HCT116 (cell line): ENCODE measurements at regions not wholly inside any gene's neighbourhood (a gene's known extent, or its start where the extent isn't known, plus 50 kb on each side); places are given as distances from the start of the nearest gene placed in this dataset.

Experiments used
- ATAC-seq: fragments of 200-7000 bp; cut with Tn5 transposase; 2 replicates; pipeline ENCODE4 v1.9.1; 2020; ENCODE audit warnings: mild to moderate bottlenecking, moderate library complexity
- BruUV-seq: library from RNA; stranded (reverse); fragments of 400-500 nt; replicated peaks from 2 replicates; lab custom pipeline; 2021; lab: Mats Ljungman, UMichigan
- CTCF ChIA-PET: fragments of 300-600 bp; sonication (Branson Sonifier 250); formaldehyde crosslinking; loops from one replicate; lab custom pipeline; 2021; ENCODE audit warnings: antibody characterized with exemption; lab: Charles Lee
- POLR2A ChIA-PET: fragments of 300-600, 350-600 bp; sonication (Branson Sonifier 250); formaldehyde crosslinking; loops from one replicate; lab custom pipeline; 2021; ENCODE audit warnings: antibody characterized with exemption; lab: Charles Lee
- RAD21 ChIA-PET, 2 experiments: fragments of 300-600 bp; sonication (Branson Sonifier 250); formaldehyde crosslinking; loops; one replicate each; lab custom pipeline; 2023; ENCODE audit warnings: low total read pairs in 2 of 2; ENCODE audit not compliant: uncharacterized antibody in 2 of 2, unreplicated experiment in 2 of 2, low non-redundant PET in 1 of 2; lab: Charles Lee
- DNase-seq: peaks from one replicate; pipeline ENCODE4 v3.0.0-alpha.2; 2010; ENCODE audit warnings: low read depth, low spot score
- H2AFZ ChIP-seq: fragments of 200-600 bp; shearing (Covaris generic), sonication (generic); 2 replicates; pipeline ENCODE4 v1.6.1; 2017; ENCODE audit warnings: low read depth, mixed run types, mixed read lengths, antibody characterized with exemption, low read length; ENCODE audit not compliant: poor library complexity, severe bottlenecking
- H3K27ac ChIP-seq: 2 replicates; pipeline ENCODE4 v1.5.1; 2012; ENCODE audit warnings: low read depth, low read length
- H3K27me3 ChIP-seq: fragments of 200-600 bp; sonication (generic); 2 replicates; pipeline ENCODE4 v1.6.1; 2016; ENCODE audit warnings: mixed run types, low read length, mixed read lengths; ENCODE audit not compliant: insufficient read depth
- H3K36me3 ChIP-seq, 2 experiments: fragments of 200-500 bp in 1 of 2; fragments of 200-600 bp in 1 of 2; sonication (Bioruptor generic) in 1 of 2; sonication (generic) in 1 of 2; 2 replicates each; pipeline versions ENCODE4 v1.5.1 to v1.6.1; 2014 to 2016; ENCODE audit warnings: low read length in 2 of 2, inconsistent platforms in 1 of 2, mixed read lengths in 1 of 2, mixed run types in 1 of 2; ENCODE audit not compliant: insufficient read depth in 2 of 2, control insufficient read depth in 1 of 2
- H3K4me1 ChIP-seq, 2 experiments: fragments of 200-600 bp in 1 of 2; sonication (generic) in 1 of 2; 2 replicates each; pipeline versions ENCODE4 v1.5.1 to v1.6.1; 2012 to 2017; ENCODE audit warnings: low read length in 2 of 2, inconsistent platforms in 1 of 2, mild to moderate bottlenecking in 1 of 2, mixed read lengths in 1 of 2, mixed run types in 1 of 2, moderate library complexity in 1 of 2; ENCODE audit not compliant: insufficient read depth in 2 of 2, control insufficient read depth in 1 of 2
- H3K4me2 ChIP-seq: fragments of 200-600 bp; sonication (generic); 2 replicates; pipeline ENCODE4 v1.6.1; 2017; ENCODE audit warnings: mixed run types, low read length, mixed read lengths
- H3K4me3 ChIP-seq, 2 experiments: fragments of 200-600 bp in 1 of 2; sonication (generic) in 1 of 2; replicated peaks in 1 of 2; 2 replicates each; pipeline ENCODE4 v1.5.1; 2011 to 2016; ENCODE audit warnings: low read length in 2 of 2, control low read depth in 1 of 2, low read depth in 1 of 2, mild to moderate bottlenecking in 1 of 2, mixed read lengths in 1 of 2, mixed run types in 1 of 2
- H3K79me2 ChIP-seq: fragments of 200-600 bp; sonication (generic); 2 replicates; pipeline ENCODE4 v1.6.1; 2017; ENCODE audit warnings: mild to moderate bottlenecking, mixed run types, low read length, moderate library complexity, mixed read lengths; ENCODE audit not compliant: insufficient read depth
- H3K9ac ChIP-seq: fragments of 200-600 bp; sonication (generic); 2 replicates; pipeline ENCODE4 v1.6.1; 2016; ENCODE audit warnings: low read length, mixed read lengths
- H3K9me2 ChIP-seq: fragments of 200-600 bp; sonication (generic), shearing (Covaris generic); 2 replicates; pipeline ENCODE4 v1.6.1; 2017; ENCODE audit warnings: mixed run types, mild to moderate bottlenecking, moderate library complexity; ENCODE audit not compliant: insufficient read depth
- H3K9me3 ChIP-seq, 2 experiments: fragments of 200-500 bp in 1 of 2; fragments of 200-600 bp in 1 of 2; sonication (Bioruptor generic) in 1 of 2; sonication (generic) in 1 of 2; 2 replicates each; pipeline ENCODE4 v1.6.1; 2014 to 2017; ENCODE audit warnings: low read length in 2 of 2, mixed read lengths in 2 of 2, inconsistent platforms in 1 of 2, low read depth in 1 of 2, mild to moderate bottlenecking in 1 of 2, mixed run types in 1 of 2, moderate library complexity in 1 of 2; ENCODE audit not compliant: control insufficient read depth in 1 of 2, insufficient read depth in 1 of 2
- H4K20me1 ChIP-seq: fragments of 200-600 bp; sonication (generic), shearing (Covaris generic); 2 replicates; pipeline ENCODE4 v1.6.1; 2017; ENCODE audit warnings: mixed run types, mild to moderate bottlenecking, moderate library complexity; ENCODE audit not compliant: insufficient read depth
- CBX3 ChIP-seq: IDR thresholded peaks from 2 replicates; pipeline ENCODE4 v1.6.1; 2012; ENCODE audit warnings: low read depth
- CEBPB ChIP-seq: IDR thresholded peaks from 2 replicates; pipeline ENCODE4 v1.6.1; 2012; ENCODE audit warnings: low read depth
- CTCF ChIP-seq, 3 experiments: fragments of 200-600 bp in 1 of 3; sonication (generic) in 1 of 3; IDR thresholded peaks in 2 of 3; conservative IDR thresholded peaks in 1 of 3; 2 replicates each; pipeline ENCODE4 v1.5.1; 2012 to 2017; ENCODE audit warnings: low read depth in 2 of 3, low read length in 2 of 3, antibody characterized with exemption in 1 of 3, borderline replicate concordance in 1 of 3, control low read depth in 1 of 3, mild to moderate bottlenecking in 1 of 3, mixed read lengths in 1 of 3, mixed run types in 1 of 3, moderate library complexity in 1 of 3; ENCODE audit not compliant: insufficient read depth in 1 of 3
- EGR1 ChIP-seq: IDR thresholded peaks from 2 replicates; pipeline ENCODE4 v1.6.1; 2012; ENCODE audit warnings: low read depth
- ELF1 ChIP-seq: IDR thresholded peaks from 2 replicates; pipeline ENCODE4 v1.6.1; 2012; ENCODE audit warnings: low read depth, borderline replicate concordance
- EZH2 ChIP-seq: fragments of 200-600 bp; sonication (generic); IDR thresholded peaks from 2 replicates; pipeline ENCODE4 v1.6.1; 2017; ENCODE audit warnings: antibody characterized with exemption, mixed run types
- EZH2phosphoT487 ChIP-seq: fragments of 200-600 bp; IDR thresholded peaks from 2 replicates; pipeline ENCODE4 v1.6.1; 2018; ENCODE audit warnings: antibody characterized with exemption, borderline replicate concordance
- JUND ChIP-seq: IDR thresholded peaks from 2 replicates; pipeline ENCODE4 v1.6.1; 2012
- MAX ChIP-seq: IDR thresholded peaks from 2 replicates; pipeline ENCODE4 v1.6.1; 2012
- POLR2A ChIP-seq: IDR thresholded peaks from 2 replicates; pipeline ENCODE4 v1.7.0; 2011; ENCODE audit warnings: borderline replicate concordance; ENCODE audit not compliant: insufficient read depth, insufficient read length; ENCODE audit errors: extremely low read depth
- POLR2AphosphoS5 ChIP-seq: IDR thresholded peaks from 2 replicates; pipeline ENCODE4 v1.6.1; 2011; ENCODE audit warnings: mild to moderate bottlenecking, low read depth, low read length, moderate library complexity
- RAD21 ChIP-seq: IDR thresholded peaks from 2 replicates; pipeline ENCODE4 v1.6.1; 2012; ENCODE audit warnings: low read depth, mild to moderate bottlenecking
- SP1 ChIP-seq: IDR thresholded peaks from 2 replicates; pipeline ENCODE4 v1.6.1; 2012; ENCODE audit warnings: low read depth
- SRF ChIP-seq: IDR thresholded peaks from 2 replicates; pipeline ENCODE4 v1.6.1; 2012; ENCODE audit warnings: low read depth
- YY1 ChIP-seq: IDR thresholded peaks from 2 replicates; pipeline ENCODE4 v1.6.1; 2011; ENCODE audit warnings: low read length, low read depth, moderate library complexity, mild to moderate bottlenecking; ENCODE audit not compliant: insufficient replicate concordance; ENCODE audit errors: extremely low read depth
- ZFX ChIP-seq: fragments of 450-650 bp; IDR thresholded peaks from 2 replicates; pipeline ENCODE4 v1.6.1; 2017
- intact Hi-C: fragments of 100-400 bp; cut with micrococcal nuclease; formaldehyde crosslinking; loops from 2 replicates; pipeline ENCODE4 v1.10.0; 2022
- TF ChIP-seq, protein P1 (sequence below): IDR thresholded peaks from 2 replicates; pipeline ENCODE4 v1.6.1; 2011; ENCODE audit warnings: mild to moderate bottlenecking, low read length, moderate library complexity; ENCODE audit not compliant: insufficient replicate concordance; ENCODE audit errors: extremely low read depth
- TF ChIP-seq, protein P2 (sequence below): IDR thresholded peaks from 2 replicates; pipeline ENCODE4 v1.6.1; 2012; ENCODE audit warnings: low read depth
- TF ChIP-seq, protein P3 (sequence below): IDR thresholded peaks from 2 replicates; pipeline ENCODE4 v1.6.1; 2012

GRCh38 chr6:149138089-149138488, 179.4 kb upstream of the TAB2 start:
- ChIA-PET POLR2A (no interaction called here), RAD21 (no interaction called here), CTCF (no interaction called here)
- no peaks in the 10 kb centered on the region for H3K27me3 ChIP-seq
- no TSS peak for BruUV-seq
- H3K9ac ChIP-seq = no peak overlapping the region
- H4K20me1 ChIP-seq = no peaks in the 10 kb centered on the region
- H3K9me2 ChIP-seq = no peaks in the 10 kb centered on the region
- H3K4me3 ChIP-seq = no peak overlapping the region
- H3K9me3 ChIP-seq = no peaks in the 10 kb centered on the region
- no peak for DNase-seq
- H2AFZ ChIP-seq = no peak overlapping the region
- no peak overlapping the region for H3K27ac ChIP-seq
- H3K4me1 ChIP-seq = no peaks in the 10 kb centered on the region
- no peak for TF ChIP-seq JUND
- no peak for TF ChIP-seq CBX3
- TF ChIP-seq SP1 = no peak
- TF ChIP-seq POLR2AphosphoS5 = no peak
- no peak for TF ChIP-seq SRF
- TF ChIP-seq, protein P1, sequence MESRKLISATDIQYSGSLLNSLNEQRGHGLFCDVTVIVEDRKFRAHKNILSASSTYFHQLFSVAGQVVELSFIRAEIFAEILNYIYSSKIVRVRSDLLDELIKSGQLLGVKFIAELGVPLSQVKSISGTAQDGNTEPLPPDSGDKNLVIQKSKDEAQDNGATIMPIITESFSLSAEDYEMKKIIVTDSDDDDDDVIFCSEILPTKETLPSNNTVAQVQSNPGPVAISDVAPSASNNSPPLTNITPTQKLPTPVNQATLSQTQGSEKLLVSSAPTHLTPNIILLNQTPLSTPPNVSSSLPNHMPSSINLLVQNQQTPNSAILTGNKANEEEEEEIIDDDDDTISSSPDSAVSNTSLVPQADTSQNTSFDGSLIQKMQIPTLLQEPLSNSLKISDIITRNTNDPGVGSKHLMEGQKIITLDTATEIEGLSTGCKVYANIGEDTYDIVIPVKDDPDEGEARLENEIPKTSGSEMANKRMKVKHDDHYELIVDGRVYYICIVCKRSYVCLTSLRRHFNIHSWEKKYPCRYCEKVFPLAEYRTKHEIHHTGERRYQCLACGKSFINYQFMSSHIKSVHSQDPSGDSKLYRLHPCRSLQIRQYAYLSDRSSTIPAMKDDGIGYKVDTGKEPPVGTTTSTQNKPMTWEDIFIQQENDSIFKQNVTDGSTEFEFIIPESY = no peak
- TF ChIP-seq ELF1 = no peak
- TF ChIP-seq EZH2phosphoT487 = no peak
- TF ChIP-seq MAX = no peak
- no peak for TF ChIP-seq RAD21
- TF ChIP-seq EZH2 = no peak
- no peak for TF ChIP-seq EGR1
- TF ChIP-seq, protein P2, sequence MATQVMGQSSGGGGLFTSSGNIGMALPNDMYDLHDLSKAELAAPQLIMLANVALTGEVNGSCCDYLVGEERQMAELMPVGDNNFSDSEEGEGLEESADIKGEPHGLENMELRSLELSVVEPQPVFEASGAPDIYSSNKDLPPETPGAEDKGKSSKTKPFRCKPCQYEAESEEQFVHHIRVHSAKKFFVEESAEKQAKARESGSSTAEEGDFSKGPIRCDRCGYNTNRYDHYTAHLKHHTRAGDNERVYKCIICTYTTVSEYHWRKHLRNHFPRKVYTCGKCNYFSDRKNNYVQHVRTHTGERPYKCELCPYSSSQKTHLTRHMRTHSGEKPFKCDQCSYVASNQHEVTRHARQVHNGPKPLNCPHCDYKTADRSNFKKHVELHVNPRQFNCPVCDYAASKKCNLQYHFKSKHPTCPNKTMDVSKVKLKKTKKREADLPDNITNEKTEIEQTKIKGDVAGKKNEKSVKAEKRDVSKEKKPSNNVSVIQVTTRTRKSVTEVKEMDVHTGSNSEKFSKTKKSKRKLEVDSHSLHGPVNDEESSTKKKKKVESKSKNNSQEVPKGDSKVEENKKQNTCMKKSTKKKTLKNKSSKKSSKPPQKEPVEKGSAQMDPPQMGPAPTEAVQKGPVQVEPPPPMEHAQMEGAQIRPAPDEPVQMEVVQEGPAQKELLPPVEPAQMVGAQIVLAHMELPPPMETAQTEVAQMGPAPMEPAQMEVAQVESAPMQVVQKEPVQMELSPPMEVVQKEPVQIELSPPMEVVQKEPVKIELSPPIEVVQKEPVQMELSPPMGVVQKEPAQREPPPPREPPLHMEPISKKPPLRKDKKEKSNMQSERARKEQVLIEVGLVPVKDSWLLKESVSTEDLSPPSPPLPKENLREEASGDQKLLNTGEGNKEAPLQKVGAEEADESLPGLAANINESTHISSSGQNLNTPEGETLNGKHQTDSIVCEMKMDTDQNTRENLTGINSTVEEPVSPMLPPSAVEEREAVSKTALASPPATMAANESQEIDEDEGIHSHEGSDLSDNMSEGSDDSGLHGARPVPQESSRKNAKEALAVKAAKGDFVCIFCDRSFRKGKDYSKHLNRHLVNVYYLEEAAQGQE = no peak
- no peak for TF ChIP-seq POLR2A
- no peak for TF ChIP-seq YY1
- no peak for TF ChIP-seq CTCF (IDR thresholded peaks at IDR 0.05 in 2 of 3, conservative IDR thresholded peaks at IDR 0.05 in 1 of 3; ENCODE audit: borderline replicate concordance in 1 of 3, insufficient read depth in 1 of 3, low read depth in 2 of 3, low read length in 2 of 3)
- TF ChIP-seq CEBPB = no peak
- TF ChIP-seq, protein P3, sequence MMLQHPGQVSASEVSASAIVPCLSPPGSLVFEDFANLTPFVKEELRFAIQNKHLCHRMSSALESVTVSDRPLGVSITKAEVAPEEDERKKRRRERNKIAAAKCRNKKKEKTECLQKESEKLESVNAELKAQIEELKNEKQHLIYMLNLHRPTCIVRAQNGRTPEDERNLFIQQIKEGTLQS = no peak
- TF ChIP-seq ZFX = no peak
- no peak overlapping the region for H3K4me2 ChIP-seq
- no peak for ATAC-seq
- H3K79me2 ChIP-seq = no peaks in the 10 kb centered on the region
- intact Hi-C loops = no loop called here
- H3K36me3 ChIP-seq = no peaks in the 10 kb centered on the region
